Peyer's patch (tissue), 4 donors: ENCODE measurements at regions not wholly inside any gene's neighbourhood (a gene's known extent, or its start where the extent isn't known, plus 50 kb on each side); places are given as distances from the start of the nearest gene placed in this dataset.

Experiments used
- DNase-seq, 3 donors: peaks; one replicate each; pipeline ENCODE4 v3.0.0-alpha.2; 2017 to 2019
- H3K27ac ChIP-seq, 4 donors: fragments of 200-600 bp; sonication (generic); one replicate each; pipeline ENCODE4 v1.5.1; 2016 to 2019
- H3K27me3 ChIP-seq, 2 donors: fragments of 200-600 bp; sonication (generic); one replicate each; pipeline ENCODE4 v1.5.1; 2019
- H3K36me3 ChIP-seq, 3 donors: fragments of 200-600 bp; sonication (generic); one replicate each; pipeline ENCODE4 v1.5.1; 2016 to 2019
- H3K4me1 ChIP-seq, 4 donors: fragments of 200-600 bp; sonication (generic); one replicate each; pipeline ENCODE4 v1.5.1; 2016 to 2019
- H3K4me3 ChIP-seq, 4 donors: fragments of 200-600 bp; sonication (generic); 1 replicate in 3 of 4; 2 replicates in 1 of 4; pipeline ENCODE4 v1.5.1; 2016 to 2019; ENCODE audit warnings: mild to moderate bottlenecking in 1 of 4
- H3K9me3 ChIP-seq, 4 donors: fragments of 200-600 bp; sonication (generic); one replicate each; pipeline ENCODE4 v1.5.1; 2016 to 2019; ENCODE audit warnings: mild to moderate bottlenecking in 1 of 4
- POLR2A ChIP-seq, 2 donors: fragments of 450-650 bp; IDR thresholded peaks; one replicate each; pipeline ENCODE4 v1.5.1; 2017; ENCODE audit warnings: antibody characterized with exemption in 2 of 2, mild to moderate bottlenecking in 2 of 2, moderate library complexity in 2 of 2
- TF ChIP-seq, protein P1 (sequence below), 6 experiments: fragments of 450-650 bp in 4 of 6; fragments of 200-600 bp in 2 of 6; sonication (generic) in 1 of 6; IDR thresholded peaks; one replicate each; pipeline ENCODE4 v1.5.1; 2017 to 2019; ENCODE audit warnings: antibody characterized with exemption in 6 of 6, mild to moderate bottlenecking in 3 of 6, moderate library complexity in 1 of 6

GRCh38 chr6:101281266-101281665 is 112.2 kb upstream of the GRIK2 start:
- no peak overlapping the region for H3K4me3 ChIP-seq
- no peaks in the 10 kb centered on the region for H3K27me3 ChIP-seq
- H3K9me3 ChIP-seq: no peaks in the 10 kb centered on the region
- no peaks in the 10 kb centered on the region for H3K4me1 ChIP-seq
- TF ChIP-seq, protein P1, sequence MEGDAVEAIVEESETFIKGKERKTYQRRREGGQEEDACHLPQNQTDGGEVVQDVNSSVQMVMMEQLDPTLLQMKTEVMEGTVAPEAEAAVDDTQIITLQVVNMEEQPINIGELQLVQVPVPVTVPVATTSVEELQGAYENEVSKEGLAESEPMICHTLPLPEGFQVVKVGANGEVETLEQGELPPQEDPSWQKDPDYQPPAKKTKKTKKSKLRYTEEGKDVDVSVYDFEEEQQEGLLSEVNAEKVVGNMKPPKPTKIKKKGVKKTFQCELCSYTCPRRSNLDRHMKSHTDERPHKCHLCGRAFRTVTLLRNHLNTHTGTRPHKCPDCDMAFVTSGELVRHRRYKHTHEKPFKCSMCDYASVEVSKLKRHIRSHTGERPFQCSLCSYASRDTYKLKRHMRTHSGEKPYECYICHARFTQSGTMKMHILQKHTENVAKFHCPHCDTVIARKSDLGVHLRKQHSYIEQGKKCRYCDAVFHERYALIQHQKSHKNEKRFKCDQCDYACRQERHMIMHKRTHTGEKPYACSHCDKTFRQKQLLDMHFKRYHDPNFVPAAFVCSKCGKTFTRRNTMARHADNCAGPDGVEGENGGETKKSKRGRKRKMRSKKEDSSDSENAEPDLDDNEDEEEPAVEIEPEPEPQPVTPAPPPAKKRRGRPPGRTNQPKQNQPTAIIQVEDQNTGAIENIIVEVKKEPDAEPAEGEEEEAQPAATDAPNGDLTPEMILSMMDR (IDR thresholded peaks at IDR 0.05): no peak
- TF ChIP-seq POLR2A (IDR thresholded peaks at IDR 0.05): no peak
- no peaks in the 10 kb centered on the region for H3K36me3 ChIP-seq
- H3K27ac ChIP-seq: no peak overlapping the region
- no peak for DNase-seq

DNA sequence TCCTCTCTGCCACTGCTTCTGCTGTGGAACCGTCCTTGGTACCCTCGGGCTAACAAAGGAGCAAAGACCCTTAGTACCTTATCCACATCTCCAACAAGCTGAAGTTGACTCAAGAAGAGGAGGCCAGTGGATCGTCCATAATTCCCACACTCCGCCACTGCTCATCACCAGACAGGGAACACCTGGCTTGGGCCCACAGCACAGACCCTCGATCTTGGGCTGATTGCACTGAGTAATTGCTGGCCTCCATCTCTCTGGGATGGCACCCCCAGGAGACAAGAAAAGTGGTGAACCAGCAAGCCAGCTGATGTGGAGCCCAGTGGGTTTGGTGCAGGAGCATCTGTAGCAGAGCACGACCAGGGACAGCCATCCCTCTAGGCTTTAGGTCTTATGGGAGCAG is 109.4 kb upstream of the GRIK2 start:
- no peaks in the 10 kb centered on the region for H3K27me3 ChIP-seq
- TF ChIP-seq POLR2A (IDR thresholded peaks at IDR 0.05): no peak
- TF ChIP-seq, protein P1 (IDR thresholded peaks at IDR 0.05): no peak
- no peaks in the 10 kb centered on the region for H3K9me3 ChIP-seq
- no peak for DNase-seq
- no peak overlapping the region for H3K4me3 ChIP-seq
- no peaks in the 10 kb centered on the region for H3K4me1 ChIP-seq
- no peaks in the 10 kb centered on the region for H3K36me3 ChIP-seq
- no peak overlapping the region for H3K27ac ChIP-seq

GRCh38 chr6:101286146-101286545 is 107.4 kb upstream of the GRIK2 start:
- TF ChIP-seq, protein P1 (IDR thresholded peaks at IDR 0.05): no peak
- no peak for TF ChIP-seq POLR2A (IDR thresholded peaks at IDR 0.05)
- H3K27ac ChIP-seq: no peak overlapping the region
- no peaks in the 10 kb centered on the region for H3K27me3 ChIP-seq
- H3K9me3 ChIP-seq: no peaks in the 10 kb centered on the region
- no peaks in the 10 kb centered on the region for H3K36me3 ChIP-seq
- H3K4me3 ChIP-seq: no peak overlapping the region
- DNase-seq: no peak
- H3K4me1 ChIP-seq: no peaks in the 10 kb centered on the region

DNA sequence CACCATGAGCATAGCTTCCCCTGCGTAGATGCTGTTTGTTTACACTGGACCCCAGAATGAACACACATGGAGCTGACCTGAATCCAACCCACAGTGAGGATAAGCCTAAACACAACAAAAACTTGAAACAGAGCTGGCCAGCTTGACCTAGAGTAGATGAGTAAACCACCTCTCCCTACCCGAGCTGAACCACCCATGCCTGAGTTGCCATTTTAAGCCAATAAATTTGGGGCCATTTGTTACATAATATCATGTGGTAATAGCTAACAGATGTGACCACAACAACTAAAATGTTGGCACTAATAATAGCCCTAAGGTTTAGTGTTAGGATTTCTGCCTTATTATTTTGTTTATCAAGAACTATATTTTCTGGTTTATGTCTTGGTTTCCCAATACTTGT is 103.2 kb upstream of the GRIK2 start:
- Histone ChIP-seq H3K36me3 (no peaks in the 10 kb centered on the region), H3K27me3 (no peaks in the 10 kb centered on the region), H3K4me3 (no peak overlapping the region), H3K4me1 (no peaks in the 10 kb centered on the region), H3K9me3 (peaks cover 0 to 5% (median 0%) of the 10 kb centered on the region in 4 donors), H3K27ac (no peak overlapping the region)
- no peak for DNase-seq
- TF ChIP-seq, protein P1 (IDR thresholded peaks at IDR 0.05): no peak
- TF ChIP-seq POLR2A (IDR thresholded peaks at IDR 0.05): no peak

GRCh38 chr6:101294051-101294638 is 99.4 kb upstream of the GRIK2 start:
- Histone ChIP-seq H3K36me3 (no peaks in the 10 kb centered on the region), H3K27ac (no peak overlapping the region), H3K27me3 (no peaks in the 10 kb centered on the region), H3K4me1 (no peaks in the 10 kb centered on the region), H3K4me3 (no peak overlapping the region), H3K9me3 (peaks cover 0 to 5% (median 0%) of the 10 kb centered on the region in 4 donors)
- DNase-seq: no peak
- no peak for TF ChIP-seq POLR2A (IDR thresholded peaks at IDR 0.05)
- TF ChIP-seq, protein P1 (IDR thresholded peaks at IDR 0.05): no peak

- Histone ChIP-seq H3K36me3 (no peaks in the 10 kb centered on the region), H3K27me3 (no peaks in the 10 kb centered on the region), H3K4me3 (no peak overlapping the region), H3K4me1 (no peaks in the 10 kb centered on the region), H3K27ac (no peak overlapping the region), H3K9me3 (peaks cover 0 to 5% (median 0%) of the 10 kb centered on the region in 4 donors)
- no peak for DNase-seq
- TF ChIP-seq, protein P1 (IDR thresholded peaks at IDR 0.05): no peak
- TF ChIP-seq POLR2A (IDR thresholded peaks at IDR 0.05): no peak
Observed at GRCh38 chr6:101294676-101295075, 98.8 kb upstream of the GRIK2 start.
